ENCODE measurements at regions not wholly inside any gene's neighbourhood (a gene's known extent, or its start where the extent isn't known, plus 50 kb on each side); places are given as distances from the start of the nearest gene placed in this dataset.

- H3K4ac ChIP-seq (replicated peaks; ENCODE audit: insufficient read length, low read depth, low read length): no peak overlapping the region
- H2BK15ac ChIP-seq (ENCODE audit: low read length): no peak overlapping the region
- no peak for DNase-seq (ENCODE audit: low read depth in 1 of 2, low spot score in 2 of 2)
- no peak overlapping the region for H2AFZ ChIP-seq (ENCODE audit: low read length)
- H3K9ac ChIP-seq (replicated peaks in 1 of 4; ENCODE audit: extremely low read depth in 1 of 4, low read depth in 3 of 4, low read length in 3 of 4): no peak overlapping the region
- no peak overlapping the region for H2BK120ac ChIP-seq (replicated peaks; ENCODE audit: low read depth, low read length)
- no peaks in the 10 kb centered on the region for H3K23me2 ChIP-seq (ENCODE audit: low read depth, low read length)
- H2BK20ac ChIP-seq (ENCODE audit: low read length): no peak overlapping the region
- H3K14ac ChIP-seq (ENCODE audit: insufficient read length): no peak overlapping the region
- no peak overlapping the region for H2AK5ac ChIP-seq (ENCODE audit: low read depth, low read length)
- no peaks in the 10 kb centered on the region for H3K36me3 ChIP-seq (ENCODE audit: control insufficient read depth in 2 of 4, insufficient read depth in 4 of 4, low read length in 3 of 4)
- H4K20me1 ChIP-seq (replicated peaks in 1 of 2; ENCODE audit: control insufficient read depth in 1 of 2, insufficient read depth in 2 of 2, low read length in 2 of 2): no peaks in the 10 kb centered on the region
- H3K79me2 ChIP-seq (ENCODE audit: control insufficient read depth in 1 of 2, insufficient read depth in 2 of 2, low read length in 2 of 2): no peaks in the 10 kb centered on the region
- H4K5ac ChIP-seq (ENCODE audit: insufficient read length, low read depth, low read length): no peak overlapping the region
- H3K23ac ChIP-seq (ENCODE audit: insufficient read length): no peak overlapping the region
- H3K4me1 ChIP-seq (replicated peaks in 1 of 4; ENCODE audit: control insufficient read depth in 3 of 4, insufficient read depth in 4 of 4, low read length in 3 of 4): no peaks in the 10 kb centered on the region
- no peak overlapping the region for H4K91ac ChIP-seq (replicated peaks; ENCODE audit: insufficient read length, low read length)
- CTCF ChIA-PET (ENCODE audit: partially characterized antibody): no interaction called here
- no peaks in the 10 kb centered on the region for H3K79me1 ChIP-seq (ENCODE audit: low read depth, low read length)
- H3K4me3 ChIP-seq (ENCODE audit: extremely low read depth in 1 of 4, insufficient read depth in 2 of 4, low read depth in 3 of 4, low read length in 4 of 4): no peak overlapping the region
- TF ChIP-seq HDAC6 (IDR thresholded peaks at IDR 0.05; ENCODE audit: low read depth, low read length): no peak
- no peak for TF ChIP-seq SRF (IDR thresholded peaks at IDR 0.05; ENCODE audit: low read depth, low read length)
- no peak for TF ChIP-seq FOSL1 (IDR thresholded peaks at IDR 0.05; ENCODE audit: insufficient read depth, low read depth, low read length)
- no peak for TF ChIP-seq TCF12 (IDR thresholded peaks at IDR 0.05; ENCODE audit: low read depth, low read length)
- no peak for TF ChIP-seq NRF1 (IDR thresholded peaks at IDR 0.05; ENCODE audit: low read depth, low read length)
- TF ChIP-seq BRCA1 (IDR thresholded peaks at IDR 0.05; ENCODE audit: low read depth, low read length): no peak
- no peak for TF ChIP-seq TBP (IDR thresholded peaks at IDR 0.05; ENCODE audit: low read depth, low read length)
- no peak for TF ChIP-seq SUZ12 (IDR thresholded peaks at IDR 0.05; ENCODE audit: low read length)
- no peak for FAIRE-seq
- WGBS, 2 experiments (ENCODE audit: extremely low coverage in 1 of 2, insufficient coverage in 1 of 2, insufficient read length in 1 of 2, insufficient replicate concordance in 2 of 2, low coverage in 1 of 2, low lambda C conversion rate in 2 of 2, missing lambda C conversion rate in 1 of 2): 76% methylated on average over 3 of the region's 3 CpGs; no CpG with 5 or more reads in 1 of the 2 experiments
- no peak overlapping the region for H3K4me2 ChIP-seq (ENCODE audit: insufficient read depth in 1 of 2, low read depth in 2 of 2, low read length in 2 of 2)
- H3K18ac ChIP-seq (ENCODE audit: extremely low read depth, low read length): no peak overlapping the region
- no peak overlapping the region for H2BK5ac ChIP-seq (ENCODE audit: low read depth, low read length)
- no peak overlapping the region for H3K56ac ChIP-seq (replicated peaks; ENCODE audit: insufficient read length, low read depth, low read length)
- H3K27ac ChIP-seq (ENCODE audit: low read depth, low read length): no peak overlapping the region
- no peaks in the 10 kb centered on the region for H3K9me3 ChIP-seq (ENCODE audit: insufficient read depth in 2 of 2, low read depth in 1 of 2, low read length in 1 of 2)
- POLR2A ChIA-PET (ENCODE audit: partially characterized antibody): no interaction called here
- H4K8ac ChIP-seq (ENCODE audit: extremely low read depth, insufficient read depth, low read length): no peak overlapping the region
- H2BK12ac ChIP-seq (ENCODE audit: low read depth, low read length): no peak overlapping the region
- no peaks in the 10 kb centered on the region for H3K27me3 ChIP-seq (replicated peaks in 1 of 4; ENCODE audit: control insufficient read depth in 3 of 4, extremely low read depth in 1 of 4, insufficient read depth in 3 of 4, low read length in 3 of 4)
These were observed 60.7 kb upstream of the MXRA5 start for GRCh38 chrX:3407121-3407520.

Measured in H1 (cell line).